HG02870 (cell line): ENCODE measurements at regions not wholly inside any gene's neighbourhood (a gene's known extent, or its start where the extent isn't known, plus 50 kb on each side); places are given as distances from the start of the nearest gene placed in this dataset.
A peak's percentile ranks its signal among the peaks of the same experiment; 100 is the strongest.

Experiments used
- ATAC-seq: cut with Tn5 transposase; IDR thresholded peaks from one replicate; pipeline ENCODE4 v1.9.1; 2021; ENCODE audit warnings: mild to moderate bottlenecking, moderate library complexity; ENCODE audit not compliant: unreplicated experiment

DNA sequence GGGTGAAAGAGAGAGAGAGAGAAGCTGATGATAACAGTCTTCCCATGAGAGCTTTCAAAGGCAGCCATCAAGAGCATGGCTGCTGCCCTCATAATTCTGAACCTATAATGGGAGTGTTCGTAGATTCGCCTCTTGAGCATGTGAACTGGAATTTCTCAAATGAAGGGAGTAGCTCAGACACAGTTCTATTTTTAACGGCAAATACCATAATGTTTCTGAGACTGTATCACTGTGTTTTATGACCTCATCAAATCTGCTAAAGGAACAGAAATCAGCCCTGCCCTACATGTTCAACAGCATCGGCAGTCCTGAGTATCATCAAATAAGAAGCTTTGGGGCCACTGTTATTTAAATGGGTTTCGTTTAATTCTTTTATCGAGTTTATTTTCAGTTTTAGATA, 645.6 kb downstream of the GALR1 start:
- no peak for ATAC-seq

DNA sequence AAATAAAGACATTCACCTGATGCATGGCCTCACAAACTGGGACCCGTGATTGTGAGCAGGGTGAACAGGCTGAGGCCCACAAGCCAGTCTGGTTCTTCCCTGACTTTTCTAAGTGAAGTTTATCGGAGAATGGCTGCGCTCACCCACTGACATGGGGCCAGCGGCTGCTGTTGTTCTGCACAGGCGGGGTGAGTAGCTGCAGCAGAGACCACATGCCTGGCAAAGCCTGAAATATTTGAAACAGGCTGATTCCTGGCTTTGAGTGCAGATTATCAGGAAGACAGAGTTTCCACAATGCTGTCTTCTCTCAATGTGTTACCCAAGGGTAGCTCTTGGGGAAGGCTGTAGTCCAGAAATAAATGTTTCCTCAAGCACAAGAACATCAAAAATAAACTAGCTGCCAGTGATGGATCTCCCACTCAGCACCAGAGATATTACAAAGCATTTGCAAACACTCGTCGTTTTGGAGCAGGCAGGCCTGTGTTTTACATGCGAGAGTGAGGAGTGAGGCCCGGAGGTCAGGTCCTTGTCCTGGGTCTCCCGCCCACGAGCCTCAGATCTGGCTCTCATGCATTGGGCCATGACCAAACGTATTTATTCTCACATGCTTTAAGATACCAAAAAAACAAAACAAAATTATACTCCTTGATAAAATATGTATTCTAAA, 647.1 kb downstream of the GALR1 start:
- ATAC-seq = no peak

DNA sequence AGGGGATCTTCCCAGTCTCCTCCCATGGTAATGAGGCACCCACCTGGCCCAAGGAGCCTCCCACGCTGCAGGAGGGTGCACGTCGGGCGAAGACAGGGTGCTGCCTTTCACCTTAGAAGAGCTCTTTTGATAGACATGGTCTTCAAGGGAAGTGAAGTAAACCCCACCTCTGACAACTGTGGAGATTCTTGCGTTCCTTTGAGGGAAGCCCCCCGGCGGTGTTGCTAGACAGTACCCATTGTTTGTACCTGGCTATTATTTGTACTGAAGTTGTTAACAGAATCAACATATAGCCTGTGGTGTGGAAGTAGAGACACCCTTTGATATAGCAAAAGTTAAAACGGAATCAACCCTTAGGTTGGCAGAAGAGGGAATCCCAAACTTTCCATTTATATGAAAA, 648.0 kb downstream of the GALR1 start:
- ATAC-seq = no peak

DNA sequence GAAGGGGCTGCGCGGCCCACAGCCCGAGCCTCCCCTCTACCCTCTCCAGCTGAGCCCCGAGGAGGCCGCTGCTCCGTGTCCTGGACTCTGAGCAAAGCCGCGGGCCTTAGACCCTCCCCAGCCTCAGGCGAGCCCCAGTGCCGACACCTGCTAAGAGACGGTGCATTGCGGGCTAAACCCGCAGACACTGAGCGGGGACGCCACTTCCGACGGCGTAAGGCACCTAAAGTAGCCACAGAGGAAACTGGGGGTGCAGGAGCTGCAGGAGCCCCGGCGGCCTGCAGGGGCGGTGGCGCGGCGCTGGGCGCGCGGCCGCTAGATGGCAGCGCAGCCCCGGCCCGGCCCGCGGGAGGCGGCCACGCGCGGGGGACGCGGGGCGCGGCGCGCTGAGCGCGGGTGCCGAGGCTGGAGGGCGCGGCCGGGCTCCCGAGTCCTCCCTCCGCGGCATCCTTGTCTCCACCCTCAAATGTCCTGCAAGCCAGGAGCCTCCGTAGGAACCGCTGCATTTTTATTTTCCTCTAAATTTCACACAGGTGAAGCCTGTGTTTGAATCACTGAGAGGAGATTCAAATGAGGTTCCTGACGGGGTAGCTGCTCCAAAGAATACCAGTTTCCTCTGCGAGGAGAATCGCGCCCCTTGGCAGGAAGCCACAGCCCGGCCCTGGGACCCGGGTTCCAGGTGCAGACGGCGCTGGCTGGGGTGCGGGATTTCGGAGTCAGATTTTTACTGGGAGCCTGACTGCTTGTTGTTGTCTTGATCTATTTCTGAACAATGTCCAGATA, 650.5 kb downstream of the GALR1 start:
- peak; percentile 99 for ATAC-seq

DNA sequence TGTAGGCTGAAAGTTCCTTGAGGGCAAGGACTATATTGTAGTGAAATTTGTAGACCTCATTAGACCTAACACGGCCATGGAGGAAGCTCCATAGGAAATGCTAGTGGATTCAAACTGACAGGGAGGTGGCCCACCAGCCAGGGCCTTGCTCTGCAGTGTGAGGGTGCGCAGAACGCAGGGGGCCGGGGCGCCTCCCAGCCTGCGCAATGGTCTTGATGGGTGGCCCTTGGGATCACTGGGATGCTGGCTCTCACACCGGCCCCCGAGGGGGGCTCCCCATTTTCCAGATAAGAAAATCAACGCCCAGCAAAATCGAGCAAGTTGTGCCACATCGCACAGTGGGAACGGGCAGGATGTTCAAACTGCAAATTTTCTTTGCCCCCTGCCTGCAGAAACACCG, 655.4 kb downstream of the GALR1 start:
- no peak for ATAC-seq

DNA sequence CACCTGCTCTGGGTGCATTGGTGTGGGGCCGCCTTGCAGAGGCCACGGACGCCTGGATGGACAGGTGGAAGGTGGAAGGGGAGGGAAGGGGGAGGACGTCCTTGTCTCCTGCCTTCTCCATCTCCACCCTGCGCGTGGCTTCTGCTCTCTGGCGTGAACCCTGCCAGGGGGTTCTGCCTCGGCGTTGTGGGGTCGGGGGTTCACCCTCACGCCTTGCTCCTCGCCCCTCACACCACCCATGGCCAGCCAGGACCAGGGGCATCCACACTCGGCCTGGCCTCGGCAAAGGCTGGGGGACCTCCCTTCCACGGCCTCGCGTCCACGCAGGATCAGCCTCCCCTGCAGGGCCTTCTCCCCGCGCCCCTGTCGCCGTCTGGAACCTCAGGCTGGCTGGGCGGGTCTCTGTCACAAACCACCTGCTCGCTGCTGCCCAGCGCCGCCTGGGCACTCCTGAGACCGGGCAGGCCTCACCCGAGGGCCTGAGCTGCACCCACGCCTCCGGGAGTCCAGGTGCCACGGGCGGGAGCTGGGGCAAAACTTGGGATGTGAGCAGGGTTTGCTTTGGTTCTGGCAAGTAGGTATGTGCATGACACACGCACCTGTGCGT, 655.9 kb downstream of the GALR1 start:
- no peak for ATAC-seq

DNA sequence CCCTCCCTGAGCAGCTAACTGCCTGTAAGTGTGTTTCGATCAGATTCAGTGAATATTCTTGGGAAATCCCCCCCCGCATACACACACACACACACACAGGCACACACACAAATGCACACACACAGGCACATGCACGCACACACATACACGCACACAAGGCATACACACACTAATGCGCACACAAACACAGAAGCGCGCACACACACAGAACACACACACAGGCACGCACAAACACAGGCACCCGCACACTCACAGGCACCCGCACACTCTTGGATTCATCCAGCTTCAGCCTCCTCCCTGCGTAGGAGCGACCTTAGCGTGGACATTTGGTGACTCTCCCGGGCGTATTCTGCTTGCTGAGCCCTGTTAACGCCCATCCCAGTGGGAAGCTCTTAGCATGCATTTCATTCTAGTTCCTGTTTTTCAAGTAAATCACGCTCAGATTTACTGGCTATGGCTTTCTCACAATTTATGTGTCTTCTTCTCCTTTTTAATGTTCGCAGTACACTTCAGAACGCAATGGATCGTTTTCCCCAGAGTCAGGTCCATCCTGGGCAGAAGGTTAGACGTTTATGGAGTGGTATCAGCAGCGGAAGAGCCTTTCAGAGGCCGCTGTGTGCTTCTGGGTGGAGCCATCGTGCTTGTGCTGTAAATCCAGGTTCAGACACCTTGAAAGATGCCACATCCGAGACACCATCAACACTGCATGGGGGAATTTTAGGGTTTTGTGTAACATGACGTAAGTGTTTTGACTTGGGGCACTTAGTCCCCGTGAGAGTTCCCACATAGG, 656.6 kb downstream of the GALR1 start:
- no peak for ATAC-seq

DNA sequence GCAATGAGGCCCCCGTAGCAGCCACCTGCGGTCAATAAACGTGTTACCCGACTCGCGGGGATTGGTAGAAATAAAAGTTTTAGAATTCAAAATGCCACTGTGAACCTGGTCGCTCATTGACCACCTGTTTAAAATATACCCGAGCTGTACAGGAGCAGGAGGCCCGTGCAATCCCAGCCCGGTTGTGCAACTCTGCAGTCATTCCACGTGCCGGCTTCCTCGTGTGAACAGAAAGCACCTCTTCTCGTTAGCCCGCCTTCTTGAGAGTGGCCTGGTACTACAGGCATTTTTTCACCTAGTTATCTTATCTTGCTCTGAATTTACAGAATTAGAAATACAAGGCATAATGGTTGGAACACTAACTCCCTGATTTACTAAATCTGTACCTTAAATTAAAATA, 660.7 kb downstream of the GALR1 start:
- ATAC-seq = no peak

DNA sequence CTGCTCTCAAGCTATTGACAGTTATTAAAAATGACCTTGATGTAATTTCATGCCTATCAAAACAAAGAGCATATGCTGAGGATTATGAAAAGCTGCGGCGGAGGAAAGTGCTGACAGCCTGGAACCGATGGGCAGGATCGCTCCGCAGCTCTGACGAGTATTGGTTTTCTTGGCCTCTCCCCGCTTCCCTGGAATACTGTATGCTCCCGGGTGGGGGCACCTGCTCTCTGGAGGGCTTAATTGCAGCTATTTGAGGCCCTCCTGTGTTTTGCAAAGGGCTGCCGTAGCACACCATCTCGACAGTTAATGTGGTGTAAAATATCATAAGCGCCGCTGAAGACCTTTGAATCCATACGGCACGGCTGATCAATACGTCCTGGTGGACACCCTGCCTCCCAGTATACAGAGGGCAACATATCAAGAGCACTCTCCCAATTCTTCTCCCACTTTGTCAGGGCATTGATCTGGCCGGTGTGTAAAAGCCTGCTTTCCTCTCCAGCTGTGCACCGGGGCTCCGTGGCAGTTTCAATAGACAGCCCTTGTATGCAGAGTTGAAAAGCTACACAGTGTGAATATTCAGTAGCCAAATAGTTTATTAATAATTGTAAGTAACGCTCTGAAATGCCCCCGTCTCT, 662.4 kb downstream of the GALR1 start:
- ATAC-seq = no peak

DNA sequence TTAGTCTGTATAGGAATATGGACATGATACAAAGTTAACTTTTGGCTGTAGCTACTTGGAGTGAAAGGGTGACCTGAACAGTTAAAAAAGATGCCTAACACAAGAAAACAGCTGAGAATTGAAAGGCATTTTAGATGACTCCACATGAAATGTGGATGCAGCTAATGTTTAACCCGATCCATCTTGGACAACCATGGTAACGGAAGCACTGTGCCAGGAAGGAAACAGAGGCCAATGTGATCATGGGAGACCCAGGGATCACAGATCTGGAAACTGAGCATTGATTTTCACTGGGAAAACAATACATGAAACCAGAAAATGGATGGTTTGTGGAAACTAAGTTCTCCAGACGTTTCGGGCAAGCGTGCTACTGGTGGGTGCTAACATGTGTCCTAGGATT, 669.1 kb downstream of the GALR1 start:
- no peak for ATAC-seq

DNA sequence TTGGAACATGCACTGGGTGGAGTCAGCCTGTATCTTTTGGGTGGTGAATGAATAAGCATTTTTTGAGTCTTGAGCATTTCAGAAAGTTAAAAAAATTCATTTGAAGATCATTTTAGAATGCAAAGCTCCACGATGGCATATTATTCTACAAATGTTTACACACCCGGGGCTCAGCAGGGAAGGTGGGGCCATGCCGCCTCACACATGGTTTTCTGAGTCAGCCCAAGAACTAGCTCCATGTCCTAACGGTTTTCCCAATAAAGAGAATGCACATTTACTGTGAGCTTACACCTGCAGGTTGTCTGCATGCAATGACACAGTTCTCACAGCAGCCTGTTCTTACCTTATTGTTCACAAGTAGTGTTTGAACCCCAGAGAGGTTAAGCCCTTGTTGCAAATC, 670.3 kb downstream of the GALR1 start:
- no peak for ATAC-seq

DNA sequence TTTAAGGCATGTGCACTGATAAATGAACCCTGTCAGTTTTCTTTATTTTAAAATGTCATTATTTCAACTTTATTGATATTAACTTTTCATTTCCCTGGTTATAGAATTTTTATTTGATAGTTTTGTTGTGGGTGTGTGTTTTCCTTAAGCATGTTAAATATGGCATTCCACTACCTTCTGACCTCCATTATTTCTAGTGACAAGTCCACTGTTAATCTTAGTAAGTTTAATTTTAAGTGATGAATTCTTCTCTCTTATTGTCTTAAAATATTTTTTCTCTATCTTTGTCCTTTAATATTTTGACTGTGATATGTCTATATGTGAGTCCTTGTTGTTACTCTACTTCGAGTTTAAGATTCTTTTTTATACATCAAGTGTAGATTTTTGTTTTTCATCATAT, 685.7 kb downstream of the GALR1 start:
- ATAC-seq = no peak

DNA sequence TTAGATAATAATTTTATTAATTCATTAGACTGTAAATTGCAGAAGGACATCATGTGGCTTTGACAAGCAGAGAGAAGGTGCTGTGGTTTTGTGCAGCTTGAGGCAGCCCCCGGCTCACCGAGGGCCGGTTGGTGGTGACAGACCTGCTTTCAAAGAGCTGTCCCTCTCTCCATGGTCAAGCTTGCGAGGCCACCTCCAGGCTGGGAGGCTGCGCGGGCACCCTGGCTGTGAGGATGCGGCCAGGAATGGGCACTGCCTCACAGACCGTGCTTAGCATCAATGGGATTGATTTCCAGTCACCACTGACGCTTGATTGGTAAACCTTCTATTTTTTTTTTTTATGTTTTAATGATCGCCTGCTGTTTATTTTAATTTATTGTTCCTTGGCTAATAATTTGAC, 690.9 kb downstream of the GALR1 start:
- ATAC-seq = no peak

DNA sequence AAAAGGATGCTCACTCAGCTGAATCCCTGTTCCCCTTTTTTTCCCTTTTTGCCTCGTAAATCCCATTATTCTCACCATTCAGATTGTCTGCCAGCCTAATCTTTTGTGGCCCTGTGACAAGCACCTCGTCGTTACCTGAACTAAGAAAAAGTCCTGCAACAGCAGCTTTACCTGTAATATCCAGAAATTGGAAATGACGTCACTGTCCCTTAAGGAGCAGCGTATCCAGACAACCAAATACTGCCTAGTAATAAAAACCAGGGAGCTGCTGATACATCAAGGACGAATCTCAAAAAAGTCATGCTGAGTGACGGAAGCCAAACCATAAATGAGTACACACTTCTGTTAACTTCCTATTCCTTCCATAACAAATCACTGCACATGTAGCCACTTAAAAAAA, 694.9 kb downstream of the GALR1 start:
- no peak for ATAC-seq

DNA sequence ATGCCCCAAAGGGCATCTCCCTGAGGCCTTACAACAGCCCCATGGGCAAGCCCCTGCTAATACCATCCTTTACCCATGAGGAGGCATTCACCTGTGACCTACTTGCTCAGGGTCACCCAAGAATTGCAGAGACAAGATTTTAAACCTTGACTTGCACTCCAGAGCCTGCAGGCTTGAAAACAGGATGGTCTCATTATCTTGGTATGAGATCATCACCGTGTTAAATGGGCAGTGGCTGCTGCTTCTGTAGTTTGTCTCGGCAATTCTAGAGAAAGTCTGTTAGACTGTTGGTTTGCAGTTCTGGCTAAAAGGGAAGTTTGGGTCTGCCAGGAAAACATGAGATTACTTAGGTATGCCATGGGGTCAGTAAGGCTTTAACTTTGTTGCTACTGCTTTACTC, 698.9 kb downstream of the GALR1 start:
- no peak for ATAC-seq

DNA sequence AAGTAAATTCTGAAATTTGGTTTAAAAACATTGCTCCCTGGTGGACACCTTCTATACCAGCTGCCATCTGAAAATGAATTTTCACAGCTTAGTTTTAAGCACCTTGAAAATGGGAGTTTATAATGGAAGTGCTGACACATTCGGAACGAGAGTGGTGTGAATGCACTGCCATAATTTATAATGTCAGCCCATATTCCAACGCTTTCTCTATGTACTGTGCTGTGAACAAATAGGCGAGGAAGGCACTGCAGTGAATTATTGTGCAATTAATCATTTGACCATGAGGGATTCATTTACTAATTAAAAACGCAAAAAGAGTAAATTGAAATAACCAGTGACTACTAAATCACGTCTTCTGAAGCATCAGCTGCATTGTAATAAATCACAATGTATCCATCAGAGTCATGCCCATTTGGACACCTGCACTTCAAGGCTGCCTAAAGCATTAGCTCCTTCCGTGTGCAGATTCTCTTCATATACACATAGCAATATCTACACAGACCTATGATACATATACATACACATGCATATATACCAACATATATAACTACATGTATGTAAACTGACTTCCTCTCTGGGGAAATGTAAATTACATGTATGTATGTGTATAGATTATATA, 699.8 kb downstream of the GALR1 start:
- ATAC-seq = no peak

DNA sequence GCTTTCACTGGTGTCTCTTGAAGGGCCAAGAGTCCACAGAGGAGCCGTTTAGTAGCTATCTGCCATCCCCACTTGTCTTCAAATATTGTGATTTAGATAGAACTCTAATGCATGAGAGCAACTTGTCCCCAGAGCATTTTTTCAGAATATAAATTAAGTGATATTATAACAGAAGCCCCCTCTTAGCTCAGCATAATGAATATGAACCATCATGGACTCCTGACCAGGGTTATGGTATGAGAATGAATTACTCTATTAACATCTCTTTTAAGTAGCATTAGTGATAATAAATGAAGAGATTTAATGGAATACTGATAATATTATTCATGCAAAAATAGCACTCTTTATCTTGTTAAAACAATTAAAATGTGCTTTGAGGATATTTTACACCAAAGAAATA, 709.6 kb downstream of the GALR1 start:
- ATAC-seq = no peak

DNA sequence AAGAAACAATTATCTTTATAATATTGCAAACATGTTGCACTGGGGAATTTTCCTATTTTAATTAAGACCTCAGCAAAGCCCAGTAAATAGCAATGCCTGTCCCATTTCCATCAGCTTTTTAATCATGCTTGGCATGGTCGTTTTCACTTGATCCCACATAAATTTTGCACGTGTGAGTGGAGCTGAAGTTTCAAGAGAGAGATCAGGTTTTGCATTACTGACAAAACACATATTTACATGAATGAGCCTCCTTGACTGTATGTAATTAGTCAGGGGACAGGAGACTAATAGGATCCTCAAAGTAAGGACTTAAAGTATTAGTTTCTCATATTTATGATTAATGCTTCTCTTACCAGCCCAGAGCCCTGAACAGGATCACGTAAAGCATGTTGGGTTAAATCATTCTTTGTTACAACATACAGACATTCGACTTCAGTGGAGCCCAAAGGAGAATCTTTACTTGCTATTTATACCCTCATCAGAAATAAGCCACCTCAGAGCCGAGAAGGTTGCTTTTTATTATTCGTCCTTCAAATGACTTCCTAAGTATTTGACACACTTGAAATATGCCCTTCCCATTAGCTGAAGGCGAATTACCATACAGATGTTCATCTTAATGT, 711.3 kb downstream of the GALR1 start:
- no peak for ATAC-seq

DNA sequence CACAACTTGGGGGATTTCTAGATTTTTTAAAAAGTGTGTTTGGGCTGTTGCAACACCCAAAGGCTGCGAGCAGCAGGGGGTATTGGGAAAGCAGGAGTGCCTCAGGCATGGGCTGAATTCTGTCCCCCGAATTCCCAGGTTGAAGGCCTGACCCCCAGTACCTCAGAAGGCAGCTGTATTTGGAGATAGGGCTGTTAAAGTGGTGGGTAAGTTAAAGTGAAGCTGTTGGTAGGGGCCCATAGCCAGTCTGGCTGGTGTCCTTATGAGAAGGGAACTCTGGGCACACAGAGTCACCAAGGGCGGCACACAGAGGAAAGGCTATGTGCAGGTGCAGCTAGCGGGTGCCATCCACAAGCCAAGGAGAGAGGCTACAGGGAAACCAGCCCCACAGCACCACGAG, 717.4 kb downstream of the GALR1 start:
- no peak for ATAC-seq

DNA sequence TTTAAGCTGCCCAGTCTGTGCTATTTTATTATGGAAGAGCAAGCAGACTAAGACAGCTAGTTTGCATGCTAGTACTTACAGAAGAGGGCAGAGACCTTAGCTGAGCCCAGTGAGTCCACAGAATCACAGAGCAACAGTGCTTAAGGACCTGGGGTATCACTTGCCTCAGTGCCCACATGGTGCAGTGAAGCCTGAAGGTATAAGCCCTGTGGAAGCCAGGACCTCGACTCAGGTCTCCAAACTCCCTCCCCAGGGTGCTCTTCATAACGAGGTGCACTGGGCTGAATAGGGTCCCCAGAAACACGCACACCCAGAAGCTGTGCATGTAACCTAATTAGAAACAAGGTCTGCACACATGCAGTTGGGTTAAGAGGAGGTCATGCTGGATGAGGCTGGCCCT, 718.1 kb downstream of the GALR1 start:
- no peak for ATAC-seq
